HepG2 (cell line): ENCODE measurements at regions not wholly inside any gene's neighbourhood (a gene's known extent, or its start where the extent isn't known, plus 50 kb on each side); places are given as distances from the start of the nearest gene placed in this dataset.

Experiments
- ATAC-seq: fragments of 200-7000 bp; cut with Tn5 transposase; 3 replicates; pipeline ENCODE4 v1.9.1; 2020; ENCODE audit warnings: mild to moderate bottlenecking, moderate library complexity
- BruUV-seq: library from RNA; stranded (reverse); fragments of 400-500 nt; replicated peaks from 2 replicates; lab custom pipeline; 2021; lab: Mats Ljungman, UMichigan
- CTCF ChIA-PET: fragments of 300-600 bp; formaldehyde crosslinking; extraction: SDS; loops from one replicate; lab custom pipeline; 2021; ENCODE audit warnings: low total read pairs, inconsistent platforms, low intra/inter-chr PET ratio; lab: Yijun Ruan, JAX
- POLR2A ChIA-PET: fragments of 350-600 bp; sonication (Branson Sonifier 250); formaldehyde crosslinking; loops from one replicate; lab custom pipeline; 2020; ENCODE audit warnings: antibody characterized with exemption, inconsistent platforms; lab: Yijun Ruan, JAX
- DNase-seq: peaks from one replicate; pipeline ENCODE4 v3.0.0-alpha.2; 2015; ENCODE audit warnings: low spot score
- FAIRE-seq: peaks from 3 replicates; lab custom pipeline; 2011; peaks lifted over from hg19 to GRCh38; lab: Jason Lieb, UNC
- H2AFZ ChIP-seq: one replicate; pipeline ENCODE4 v1.6.1; 2011; ENCODE audit warnings: low read length, inconsistent platforms
- H3K27ac ChIP-seq: fragments of 300-600 bp; 3 replicates; pipeline ENCODE4 v1.8.0; 2011; ENCODE audit warnings: mixed run types, mild to moderate bottlenecking, mixed read lengths, low read length, inconsistent platforms; ENCODE audit not compliant: insufficient read depth; ENCODE audit errors: extremely low read length
- H3K27me3 ChIP-seq, 2 experiments: fragments of 200-600 bp in 1 of 2; 2 replicates in 1 of 2; 3 replicates in 1 of 2; pipeline versions ENCODE4 v1.6.0 to v1.8.0; 2011; ENCODE audit warnings: low read length in 2 of 2, mild to moderate bottlenecking in 2 of 2, moderate library complexity in 2 of 2, inconsistent platforms in 1 of 2; ENCODE audit not compliant: insufficient read depth in 2 of 2, control insufficient read depth in 1 of 2
- H3K36me3 ChIP-seq, 2 experiments: fragments of 200-600 bp in 1 of 2; replicated peaks in 1 of 2; 2 replicates in 1 of 2; 3 replicates in 1 of 2; pipeline versions ENCODE4 v1.5.1 to v1.8.0; 2011; ENCODE audit warnings: low read length in 2 of 2, inconsistent platforms in 1 of 2; ENCODE audit not compliant: insufficient read depth in 2 of 2, control insufficient read depth in 1 of 2
- H3K4me1 ChIP-seq: 2 replicates; pipeline ENCODE4 v1.5.1; 2012; ENCODE audit warnings: low read length, inconsistent platforms; ENCODE audit not compliant: insufficient read depth
- H3K4me2 ChIP-seq: 2 replicates; pipeline ENCODE4 v1.6.0; 2011; ENCODE audit warnings: low read depth, low read length, inconsistent platforms
- H3K4me3 ChIP-seq, 3 experiments: fragments of 200-600 bp in 1 of 3; sonication (generic), shearing (Covaris generic) in 1 of 3; replicated peaks in 1 of 3; 2 replicates each; pipeline ENCODE4 v1.5.1; 2011 to 2016; ENCODE audit warnings: low read length in 3 of 3, inconsistent platforms in 2 of 3, low read depth in 2 of 3, mild to moderate bottlenecking in 2 of 3, control low read depth in 1 of 3, mixed read lengths in 1 of 3; ENCODE audit not compliant: insufficient read depth in 1 of 3
- H3K79me2 ChIP-seq: one replicate; pipeline ENCODE4 v1.6.1; 2011; ENCODE audit warnings: low read length, inconsistent platforms; ENCODE audit not compliant: insufficient read depth
- H3K9ac ChIP-seq: 2 replicates; pipeline ENCODE4 v1.6.0; 2011; ENCODE audit warnings: mild to moderate bottlenecking, low read depth, low read length, inconsistent platforms; ENCODE audit not compliant: insufficient read depth
- H3K9me3 ChIP-seq: 2 replicates; pipeline ENCODE4 v1.5.1; 2012; ENCODE audit warnings: mild to moderate bottlenecking, low read length
- H4K20me1 ChIP-seq: 2 replicates; pipeline ENCODE4 v1.6.0; 2011; ENCODE audit warnings: inconsistent platforms, mild to moderate bottlenecking, low read length, moderate library complexity; ENCODE audit not compliant: insufficient read depth
- FOXO4 ChIP-seq: sonication (generic); formaldehyde crosslinking; conservative IDR thresholded peaks from 2 replicates; pipeline ENCODE4 v1.8.1; 2023; ENCODE audit warnings: missing genetic modification reagents
- HNF4A ChIP-seq: sonication (generic); formaldehyde crosslinking; IDR thresholded peaks from 2 replicates; pipeline ENCODE4 v1.4.0; 2020; ENCODE audit warnings: missing genetic modification reagents
- HNF4G ChIP-seq, 2 experiments: sonication (generic) in 1 of 2; formaldehyde crosslinking in 1 of 2; IDR thresholded peaks; 2 replicates each; pipeline versions ENCODE4 v1.4.0 to v1.6.1; 2011 to 2020; ENCODE audit warnings: borderline replicate concordance in 2 of 2, low read depth in 2 of 2, mild to moderate bottlenecking in 2 of 2, low read length in 1 of 2, missing genetic modification reagents in 1 of 2, moderate library complexity in 1 of 2
- NR2F6 ChIP-seq, 2 experiments: IDR thresholded peaks; 2 replicates each; pipeline ENCODE4 v1.6.1; 2016; ENCODE audit warnings: antibody characterized with exemption in 1 of 2, mild to moderate bottlenecking in 1 of 2
- RFX3 ChIP-seq: IDR thresholded peaks from 2 replicates; pipeline ENCODE4 v1.6.1; 2016; ENCODE audit warnings: missing biosample characterization, missing genetic modification reagents
- ZNF224 ChIP-seq: sonication (generic); formaldehyde crosslinking; IDR thresholded peaks from 2 replicates; pipeline ENCODE4 v1.5.0; 2020; ENCODE audit warnings: mild to moderate bottlenecking, missing genetic modification reagents
- ZNF761 ChIP-seq: sonication (generic); formaldehyde crosslinking; conservative IDR thresholded peaks from 2 replicates; pipeline ENCODE4 v1.4.0; 2020; ENCODE audit warnings: mild to moderate bottlenecking, missing genetic modification reagents
- ZNF83 ChIP-seq: sonication (generic); formaldehyde crosslinking; IDR thresholded peaks from 2 replicates; pipeline ENCODE4 v1.4.0; 2020; ENCODE audit warnings: missing genetic modification reagents, mild to moderate bottlenecking, borderline replicate concordance
- WGBS: methylation state at CpG from one replicate; pipeline ENCODE4 v1.1.6; 2017; ENCODE audit warnings: low lambda C conversion rate; 5-methylcytosine and 5-hydroxymethylcytosine counted together
- in situ Hi-C: cut with HindIII; loops from 2 replicates; pipeline ENCODE4 v1.10.0; 2017; ENCODE audit warnings: low pct_unique_long_range_greater_than_20kb; ENCODE audit not compliant: extremely low pct_ligation_motif_present
- intact Hi-C: fragments of 100-400 bp; cut with micrococcal nuclease; formaldehyde crosslinking; loops from one replicate; pipeline ENCODE4 v1.10.0; 2022; ENCODE audit not compliant: unreplicated experiment
- TF ChIP-seq, protein P1 (sequence below): IDR thresholded peaks from 2 replicates; pipeline ENCODE4 v1.6.1; 2016; ENCODE audit warnings: mild to moderate bottlenecking

GRCh38 chr14:83780321-83780720 lies 1749.6 kb upstream of the FLRT2 start:
- TF ChIP-seq ZNF761 (no peak), FOXO4 (CRISPR knock-in tag) (no peak), HNF4G (IDR thresholded peaks at IDR 0.05; ENCODE audit: borderline replicate concordance, low read depth, low read length) (no peak), HNF4G (CRISPR knock-in tag; IDR thresholded peaks at IDR 0.05; ENCODE audit: borderline replicate concordance, low read depth) (no peak), NR2F6 (IDR thresholded peaks at IDR 0.05) (no peak), NR2F6 (CRISPR knock-in tag; IDR thresholded peaks at IDR 0.05) (no peak), RFX3 (CRISPR knock-in tag) (no peak), ZNF83 (CRISPR knock-in tag) (no peak), HNF4A (CRISPR knock-in tag) (no peak), ZNF224 (CRISPR knock-in tag) (no peak)
- TF ChIP-seq, protein P1, sequence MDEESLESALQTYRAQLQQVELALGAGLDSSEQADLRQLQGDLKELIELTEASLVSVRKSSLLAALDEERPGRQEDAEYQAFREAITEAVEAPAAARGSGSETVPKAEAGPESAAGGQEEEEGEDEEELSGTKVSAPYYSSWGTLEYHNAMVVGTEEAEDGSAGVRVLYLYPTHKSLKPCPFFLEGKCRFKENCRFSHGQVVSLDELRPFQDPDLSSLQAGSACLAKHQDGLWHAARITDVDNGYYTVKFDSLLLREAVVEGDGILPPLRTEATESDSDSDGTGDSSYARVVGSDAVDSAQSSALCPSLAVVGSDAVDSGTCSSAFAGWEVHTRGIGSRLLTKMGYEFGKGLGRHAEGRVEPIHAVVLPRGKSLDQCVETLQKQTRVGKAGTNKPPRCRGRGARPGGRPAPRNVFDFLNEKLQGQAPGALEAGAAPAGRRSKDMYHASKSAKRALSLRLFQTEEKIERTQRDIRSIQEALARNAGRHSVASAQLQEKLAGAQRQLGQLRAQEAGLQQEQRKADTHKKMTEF (CRISPR knock-in tag): no peak
- H3K9me3 ChIP-seq: peaks cover 74% of the 10 kb centered on the region
- H3K79me2 ChIP-seq: no peaks in the 10 kb centered on the region
- no peak overlapping the region for H3K27ac ChIP-seq
- no peaks in the 10 kb centered on the region for H3K4me1 ChIP-seq
- H2AFZ ChIP-seq: no peak overlapping the region
- ATAC-seq (no peak), DNase-seq (no peak), FAIRE-seq (no peak)
- WGBS: 5% methylated on average over 3 of the region's 3 CpGs
- in situ Hi-C loops: no loop called here
- H3K4me2 ChIP-seq: no peak overlapping the region
- H3K4me3 ChIP-seq: no peak overlapping the region
- no peaks in the 10 kb centered on the region for H4K20me1 ChIP-seq
- H3K36me3 ChIP-seq: no peaks in the 10 kb centered on the region
- H3K27me3 ChIP-seq: no peaks in the 10 kb centered on the region
- intact Hi-C loops: no loop called here
- H3K9ac ChIP-seq: no peak overlapping the region
- ChIA-PET CTCF (no interaction called here), POLR2A (no interaction called here)
- BruUV-seq: no TSS peak
